Memory B cell (primary cell): ENCODE measurements at regions not wholly inside any gene's neighbourhood (a gene's known extent, or its start where the extent isn't known, plus 50 kb on each side); places are given as distances from the start of the nearest gene placed in this dataset.

ENCODE experiments used
- ATAC-seq: fragments of 150-1000 bp; cut with Tn5 transposase; 2 replicates; pipeline ENCODE4 v1.10.0; 2021; ENCODE audit warnings: low read depth, mild to moderate bottlenecking, moderate library complexity
- DNase-seq, 2 donors: peaks; one replicate each; pipeline ENCODE4 v3.0.0; 2022; ENCODE audit warnings: low spot score in 2 of 2
- H3K27ac Mint-ChIP-seq: one replicate; pipeline ENCODE4 v1.8.0; 2022; ENCODE audit warnings: mild to moderate bottlenecking, moderate library complexity, mixed read lengths
- H3K27me3 Mint-ChIP-seq: one replicate; pipeline ENCODE4 v1.8.0; 2022; ENCODE audit warnings: mixed read lengths
- H3K36me3 Mint-ChIP-seq: one replicate; pipeline ENCODE4 v1.8.0; 2022; ENCODE audit warnings: mild to moderate bottlenecking, mixed read lengths
- H3K4me1 Mint-ChIP-seq: one replicate; pipeline ENCODE4 v1.8.0; 2022; ENCODE audit warnings: mixed read lengths
- H3K4me3 Mint-ChIP-seq: one replicate; pipeline ENCODE4 v1.8.0; 2022; ENCODE audit warnings: mild to moderate bottlenecking, moderate library complexity, mixed read lengths
- H3K9me3 Mint-ChIP-seq: one replicate; pipeline ENCODE4 v1.8.0; 2022; ENCODE audit warnings: mixed read lengths

GRCh38 chr14:22018890-22019289 is 345.3 kb upstream of the OR4E1 start:
- H3K27ac Mint-ChIP-seq, result no peak overlapping the region
- no peaks in the 10 kb centered on the region for H3K36me3 Mint-ChIP-seq
- H3K27me3 Mint-ChIP-seq, result peaks cover 2% of the 10 kb centered on the region
- H3K4me1 Mint-ChIP-seq, result no peaks in the 10 kb centered on the region
- no peak for DNase-seq
- H3K4me3 Mint-ChIP-seq, result no peak overlapping the region
- H3K9me3 Mint-ChIP-seq, result no peaks in the 10 kb centered on the region
- ATAC-seq, result no peak

- DNase-seq (no peak), ATAC-seq (no peak)
- H3K4me3 Mint-ChIP-seq, result no peak overlapping the region
- H3K4me1 Mint-ChIP-seq, result no peaks in the 10 kb centered on the region
- no peaks in the 10 kb centered on the region for H3K9me3 Mint-ChIP-seq
- H3K36me3 Mint-ChIP-seq, result no peaks in the 10 kb centered on the region
- H3K27ac Mint-ChIP-seq, result no peak overlapping the region
- peaks cover 5% of the 10 kb centered on the region for H3K27me3 Mint-ChIP-seq
Observed at GRCh38 chr14:22012452-22012851, 338.8 kb upstream of the OR4E1 start.

- no peaks in the 10 kb centered on the region for H3K4me1 Mint-ChIP-seq
- H3K4me3 Mint-ChIP-seq, result no peak overlapping the region
- H3K9me3 Mint-ChIP-seq, result peaks cover 2% of the 10 kb centered on the region
- H3K27me3 Mint-ChIP-seq, result peaks cover 8% of the 10 kb centered on the region
- no peaks in the 10 kb centered on the region for H3K36me3 Mint-ChIP-seq
- H3K27ac Mint-ChIP-seq, result no peak overlapping the region
- DNase-seq, result no peak
- no peak for ATAC-seq
Observed at GRCh38 chr14:22011253-22011642, 337.6 kb upstream of the OR4E1 start.

- Mint-ChIP-seq H3K27me3 (peaks cover 8% of the 10 kb centered on the region), H3K36me3 (no peaks in the 10 kb centered on the region), H3K4me3 (no peak overlapping the region), H3K4me1 (no peaks in the 10 kb centered on the region), H3K9me3 (peaks cover 2% of the 10 kb centered on the region), H3K27ac (no peak overlapping the region)
- ATAC-seq (no peak), DNase-seq (no peak)
Observed at GRCh38 chr14:22010545-22011252, 337.1 kb upstream of the OR4E1 start.

- H3K4me1 Mint-ChIP-seq, result no peaks in the 10 kb centered on the region
- H3K27ac Mint-ChIP-seq, result no peak overlapping the region
- ATAC-seq (no peak), DNase-seq (no peak)
- H3K27me3 Mint-ChIP-seq, result peaks cover 8% of the 10 kb centered on the region
- H3K9me3 Mint-ChIP-seq, result peaks cover 2% of the 10 kb centered on the region
- H3K4me3 Mint-ChIP-seq, result no peak overlapping the region
- H3K36me3 Mint-ChIP-seq, result no peaks in the 10 kb centered on the region
Observed at GRCh38 chr14:22008766-22009165, 335.1 kb upstream of the OR4E1 start.

GRCh38 chr14:22007784-22008412 is 334.3 kb upstream of the OR4E1 start:
- Mint-ChIP-seq H3K27ac (no peak overlapping the region), H3K27me3 (peaks cover 8% of the 10 kb centered on the region), H3K4me1 (no peaks in the 10 kb centered on the region), H3K36me3 (no peaks in the 10 kb centered on the region), H3K9me3 (peaks cover 2% of the 10 kb centered on the region), H3K4me3 (no peak overlapping the region)
- ATAC-seq (no peak), DNase-seq (no peak)

GRCh38 chr14:22007363-22007762 is 333.7 kb upstream of the OR4E1 start:
- Mint-ChIP-seq H3K36me3 (no peaks in the 10 kb centered on the region), H3K27me3 (peaks cover 8% of the 10 kb centered on the region), H3K4me1 (no peaks in the 10 kb centered on the region), H3K27ac (no peak overlapping the region), H3K9me3 (peaks cover 2% of the 10 kb centered on the region), H3K4me3 (no peak overlapping the region)
- ATAC-seq (no peak), DNase-seq (no peak)

- H3K4me1 Mint-ChIP-seq, result no peaks in the 10 kb centered on the region
- peaks cover 2% of the 10 kb centered on the region for H3K9me3 Mint-ChIP-seq
- no peak overlapping the region for H3K4me3 Mint-ChIP-seq
- no peak for ATAC-seq
- no peak for DNase-seq
- peaks cover 6% of the 10 kb centered on the region for H3K27me3 Mint-ChIP-seq
- H3K36me3 Mint-ChIP-seq, result no peaks in the 10 kb centered on the region
- H3K27ac Mint-ChIP-seq, result no peak overlapping the region
Observed at GRCh38 chr14:22003461-22003860, 329.8 kb upstream of the OR4E1 start.

- no peak overlapping the region for H3K27ac Mint-ChIP-seq
- ATAC-seq (no peak), DNase-seq (no peak)
- no peaks in the 10 kb centered on the region for H3K4me1 Mint-ChIP-seq
- H3K4me3 Mint-ChIP-seq, result no peak overlapping the region
- H3K36me3 Mint-ChIP-seq, result no peaks in the 10 kb centered on the region
- H3K27me3 Mint-ChIP-seq, result peaks cover 6% of the 10 kb centered on the region
- peaks cover 2% of the 10 kb centered on the region for H3K9me3 Mint-ChIP-seq
Observed at GRCh38 chr14:22002860-22003284, 329.3 kb upstream of the OR4E1 start.

GRCh38 chr14:21999402-21999801 is 325.8 kb upstream of the OR4E1 start:
- Mint-ChIP-seq H3K4me3 (no peak overlapping the region), H3K36me3 (no peaks in the 10 kb centered on the region), H3K27me3 (peaks cover 10% of the 10 kb centered on the region), H3K27ac (no peak overlapping the region), H3K4me1 (no peaks in the 10 kb centered on the region), H3K9me3 (no peaks in the 10 kb centered on the region)
- DNase-seq (no peak), ATAC-seq (no peak)

- H3K4me3 Mint-ChIP-seq, result no peak overlapping the region
- H3K27ac Mint-ChIP-seq, result no peak overlapping the region
- H3K9me3 Mint-ChIP-seq, result no peaks in the 10 kb centered on the region
- DNase-seq (no peak), ATAC-seq (peak; percentile 31)
- H3K27me3 Mint-ChIP-seq, result peaks cover 13% of the 10 kb centered on the region
- H3K36me3 Mint-ChIP-seq, result no peaks in the 10 kb centered on the region
- H3K4me1 Mint-ChIP-seq, result no peaks in the 10 kb centered on the region
Observed at GRCh38 chr14:21997300-21997699, 323.7 kb upstream of the OR4E1 start.

GRCh38 chr14:21995332-21995731 is 321.7 kb upstream of the OR4E1 start:
- DNase-seq (no peak), ATAC-seq (no peak)
- Mint-ChIP-seq H3K36me3 (no peaks in the 10 kb centered on the region), H3K9me3 (no peaks in the 10 kb centered on the region), H3K4me3 (no peak overlapping the region), H3K4me1 (no peaks in the 10 kb centered on the region), H3K27me3 (peaks cover 13% of the 10 kb centered on the region), H3K27ac (no peak overlapping the region)

- H3K4me1 Mint-ChIP-seq, result no peaks in the 10 kb centered on the region
- no peak for DNase-seq
- no peak for ATAC-seq
- H3K9me3 Mint-ChIP-seq, result no peaks in the 10 kb centered on the region
- H3K4me3 Mint-ChIP-seq, result no peak overlapping the region
- H3K27me3 Mint-ChIP-seq, result peaks cover 13% of the 10 kb centered on the region
- no peaks in the 10 kb centered on the region for H3K36me3 Mint-ChIP-seq
- H3K27ac Mint-ChIP-seq, result no peak overlapping the region
Observed at GRCh38 chr14:21993837-21994236, 320.2 kb upstream of the OR4E1 start.

GRCh38 chr14:21993070-21993469 is 319.5 kb upstream of the OR4E1 start:
- no peaks in the 10 kb centered on the region for H3K36me3 Mint-ChIP-seq
- H3K4me1 Mint-ChIP-seq, result no peaks in the 10 kb centered on the region
- ATAC-seq (no peak), DNase-seq (no peak)
- H3K27ac Mint-ChIP-seq, result no peak overlapping the region
- H3K9me3 Mint-ChIP-seq, result no peaks in the 10 kb centered on the region
- H3K4me3 Mint-ChIP-seq, result no peak overlapping the region
- H3K27me3 Mint-ChIP-seq, result peaks cover 13% of the 10 kb centered on the region

- peak; percentile 57 for ATAC-seq
- H3K9me3 Mint-ChIP-seq, result no peaks in the 10 kb centered on the region
- H3K27me3 Mint-ChIP-seq, result peaks cover 11% of the 10 kb centered on the region
- no peak overlapping the region for H3K4me3 Mint-ChIP-seq
- no peaks in the 10 kb centered on the region for H3K4me1 Mint-ChIP-seq
- no peak overlapping the region for H3K27ac Mint-ChIP-seq
- DNase-seq, result no peak
- no peaks in the 10 kb centered on the region for H3K36me3 Mint-ChIP-seq
Observed at GRCh38 chr14:21991130-21991529, 317.5 kb upstream of the OR4E1 start.
